Cerebellar nuclear complex (tissue), 1 donor: ENCODE measurements at regions not wholly inside any gene's neighbourhood (a gene's known extent, or its start where the extent isn't known, plus 50 kb on each side); places are given as distances from the start of the nearest gene placed in this dataset.
"Not testable (repeated sequence)": the region's sequence is repeated elsewhere in the genome, so short reads cannot be mapped to it uniquely, and the experiment has no call there.

Experiments
- DNase-seq, 2 experiments: peaks; one replicate each; lab custom pipeline; 2025; lab: John Stamatoyannopoulos, UW

DNA sequence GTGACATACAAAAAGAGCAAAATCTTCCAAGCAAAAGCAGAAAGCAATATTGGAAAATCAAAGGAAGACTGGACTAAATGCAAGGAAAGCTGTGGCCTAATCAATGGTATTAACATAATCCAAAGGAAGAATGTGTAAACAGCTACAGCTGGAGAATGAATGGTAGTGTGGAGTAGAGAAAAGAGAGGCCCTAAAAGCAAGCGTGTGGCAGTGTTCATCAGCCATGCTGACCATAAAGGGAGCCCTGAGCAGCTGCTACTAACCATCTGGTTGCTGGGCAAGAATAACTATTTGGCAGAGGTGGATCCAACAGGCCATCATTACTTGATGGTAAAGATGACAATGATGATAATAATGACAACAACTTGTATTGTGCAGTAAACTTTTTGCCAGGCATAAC is 148.5 kb upstream of the BEND6 start:
- DNase-seq: no peak

DNA sequence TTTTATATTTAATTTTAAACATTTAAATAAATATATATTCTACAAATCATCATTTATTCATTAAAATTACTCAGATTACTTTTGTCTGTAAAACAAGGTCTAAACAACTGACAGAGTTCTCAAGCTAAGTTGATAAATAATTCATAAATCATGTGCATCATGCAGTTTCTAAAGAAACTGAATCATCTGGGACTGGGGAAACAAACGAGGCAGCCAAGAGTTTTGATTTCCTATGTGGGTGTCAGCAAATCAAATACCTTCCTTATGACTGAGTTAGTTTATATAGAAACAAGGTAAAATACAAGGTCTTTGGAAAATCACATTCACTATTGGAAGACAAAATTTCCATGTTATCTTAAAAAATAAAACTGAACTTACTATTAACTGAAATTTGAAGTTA is 149.9 kb upstream of the BEND6 start:
- DNase-seq: no peak

DNA sequence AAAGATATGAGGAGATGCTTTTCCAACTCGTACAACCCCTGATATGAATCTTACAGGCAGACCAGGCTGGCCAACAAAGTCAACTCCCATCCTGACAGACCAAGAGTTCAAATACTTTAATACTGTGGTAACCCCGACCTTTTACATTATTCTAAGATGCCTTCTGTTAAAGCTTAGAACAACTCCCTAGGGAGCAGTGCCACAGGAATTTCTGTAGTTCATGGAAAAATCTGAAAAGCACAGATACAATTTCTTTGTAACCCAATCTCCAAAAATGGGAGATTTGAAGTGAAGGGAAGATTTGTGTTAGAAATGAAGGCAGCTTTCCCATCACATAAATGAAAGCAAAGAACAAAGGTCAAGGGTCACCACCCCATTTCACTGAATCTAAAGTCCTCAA is 151.3 kb upstream of the BEND6 start:
- DNase-seq: no peak

DNA sequence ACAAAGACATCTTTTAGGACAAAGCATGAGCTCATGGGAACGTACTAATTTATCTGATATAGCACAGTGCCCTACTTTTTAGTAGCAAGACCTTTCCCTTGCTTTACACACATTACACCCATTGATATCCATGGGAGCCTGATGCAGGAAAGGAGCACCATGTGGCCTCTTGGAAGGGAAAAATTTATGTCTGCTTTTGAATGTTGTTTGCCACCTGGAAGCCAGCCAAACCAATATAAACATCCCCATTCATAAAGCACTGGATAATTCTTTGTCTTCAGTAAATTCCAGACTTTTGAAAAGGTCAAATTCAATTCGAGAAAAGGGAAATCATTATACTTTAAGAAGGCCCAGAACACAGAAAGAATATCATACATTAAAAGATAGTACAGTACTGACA is 152.3 kb upstream of the BEND6 start:
- no peak for DNase-seq

DNA sequence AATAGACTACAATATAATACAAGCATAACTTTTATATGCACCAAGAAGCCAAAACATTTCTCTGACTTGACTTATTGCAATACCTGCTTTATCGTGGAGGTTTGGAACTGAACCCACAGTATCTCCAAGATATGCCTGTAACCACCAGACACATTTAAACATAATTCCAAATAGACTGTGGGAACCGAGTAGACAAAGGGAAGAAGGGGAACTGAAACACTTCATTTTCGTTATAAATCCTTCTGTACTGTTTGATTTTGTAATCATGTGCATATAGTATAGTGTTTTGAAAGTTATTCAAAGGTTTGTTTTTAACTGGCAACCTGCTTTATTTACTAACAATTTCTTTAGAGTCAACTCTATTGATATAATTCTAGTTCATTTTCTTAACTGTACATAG is 154.9 kb upstream of the BEND6 start:
- no peak for DNase-seq

DNA sequence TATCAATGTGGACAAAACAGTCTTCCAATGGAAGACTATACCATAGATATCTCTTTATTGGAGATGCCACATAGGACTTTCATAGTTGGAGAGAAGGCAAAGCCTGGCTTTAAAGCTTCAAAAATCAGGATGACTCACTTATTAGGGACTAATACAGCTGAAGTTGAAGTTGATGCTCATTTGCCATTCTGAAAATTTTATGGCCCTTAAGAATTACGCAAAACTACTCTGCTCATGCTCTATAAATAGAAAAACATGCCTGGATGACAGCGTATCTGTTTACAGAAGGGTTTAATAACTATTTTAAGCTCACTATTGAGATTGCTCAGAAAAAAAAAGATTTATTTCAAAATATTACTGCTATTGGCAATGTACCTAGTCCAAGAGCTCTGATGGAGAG is 155.5 kb upstream of the DST start:
- no peak for DNase-seq

DNA sequence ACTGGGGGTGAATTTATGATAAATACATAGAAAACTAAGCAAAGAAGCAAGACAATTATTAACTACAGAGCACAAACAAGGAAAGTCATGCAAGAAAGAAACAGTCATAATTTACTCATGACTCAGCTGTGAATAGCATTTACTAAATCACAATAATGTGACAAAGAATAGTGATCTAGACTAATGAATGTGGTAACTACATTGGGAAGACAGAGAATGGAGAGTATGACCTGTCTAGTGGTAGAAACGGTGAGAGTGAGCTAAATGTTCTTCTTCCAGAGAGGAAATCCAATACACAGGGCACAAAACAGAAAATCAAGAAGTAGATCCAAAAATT is 153.5 kb upstream of the DST start:
- DNase-seq: no peak

DNA sequence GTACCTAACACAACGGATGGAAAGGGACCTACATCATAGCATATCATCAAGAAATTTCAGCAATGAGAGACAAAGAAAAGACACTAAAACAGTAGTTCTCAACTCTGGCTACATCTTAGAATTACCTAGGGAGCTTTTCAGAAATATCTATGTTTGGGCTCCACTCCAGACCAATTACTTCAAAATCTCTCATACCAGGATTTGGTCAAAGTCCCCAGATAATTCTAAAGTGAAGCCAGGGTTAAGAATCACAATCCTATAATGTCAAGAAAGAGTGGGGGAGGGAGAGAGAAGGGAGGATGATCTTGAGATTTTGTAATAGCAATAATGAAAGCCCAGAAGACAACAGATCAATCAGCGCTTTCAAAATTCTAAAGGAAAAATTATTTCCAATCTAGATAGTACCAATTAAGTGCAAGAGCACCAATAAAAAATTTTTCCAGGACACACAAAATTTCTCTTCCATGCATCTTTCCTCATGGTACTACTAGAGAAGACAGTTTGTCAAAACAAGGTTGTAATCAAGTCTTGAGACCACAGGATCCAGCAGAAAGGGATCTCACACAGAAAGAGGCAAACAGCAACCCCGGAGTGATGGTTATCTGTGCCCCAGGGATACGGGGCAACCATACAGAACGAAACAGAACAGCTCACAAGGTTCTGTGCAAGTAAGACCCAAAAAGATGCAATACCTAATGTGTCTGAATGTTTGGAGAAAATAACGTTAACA is 152.9 kb upstream of the DST start:
- no peak for DNase-seq

DNA sequence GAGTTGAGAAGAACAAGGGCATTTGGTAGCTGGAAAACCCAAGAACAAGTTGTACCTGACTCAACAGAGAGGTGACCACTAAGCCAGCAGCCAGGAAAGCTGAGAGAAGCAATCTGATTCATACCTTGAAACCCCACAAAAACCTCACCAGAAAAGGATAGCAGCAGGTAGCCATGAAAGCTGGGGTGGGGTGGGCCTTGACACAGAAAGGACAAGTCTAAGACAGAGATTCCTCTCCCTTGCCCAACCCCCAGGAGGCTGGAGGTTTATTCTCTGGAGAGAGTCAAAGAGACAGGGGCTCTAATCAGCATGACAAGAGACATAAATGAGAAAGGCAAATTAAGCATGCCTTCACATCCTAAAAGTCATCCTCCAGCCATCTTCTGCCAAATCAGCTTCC is 151.7 kb upstream of the DST start:
- DNase-seq: no peak

DNA sequence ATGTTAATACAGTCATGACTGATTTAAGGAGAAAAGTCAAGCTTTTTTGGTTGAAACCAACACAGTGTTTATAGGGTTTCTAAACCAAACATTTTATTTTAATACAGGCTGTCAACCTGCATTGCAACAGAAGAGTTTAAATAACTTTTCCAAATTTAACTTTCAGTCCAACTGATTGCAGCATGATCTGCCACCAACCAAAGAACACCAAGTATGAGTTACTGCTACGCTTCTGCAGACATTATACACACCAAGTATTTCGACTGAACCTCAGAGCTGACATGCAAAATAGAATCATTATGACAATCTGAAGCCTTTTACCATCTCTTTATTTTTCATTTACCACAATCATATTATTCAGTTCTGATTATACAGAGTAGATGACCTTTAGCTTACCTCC is 151.2 kb upstream of the DST start:
- no peak for DNase-seq

DNA sequence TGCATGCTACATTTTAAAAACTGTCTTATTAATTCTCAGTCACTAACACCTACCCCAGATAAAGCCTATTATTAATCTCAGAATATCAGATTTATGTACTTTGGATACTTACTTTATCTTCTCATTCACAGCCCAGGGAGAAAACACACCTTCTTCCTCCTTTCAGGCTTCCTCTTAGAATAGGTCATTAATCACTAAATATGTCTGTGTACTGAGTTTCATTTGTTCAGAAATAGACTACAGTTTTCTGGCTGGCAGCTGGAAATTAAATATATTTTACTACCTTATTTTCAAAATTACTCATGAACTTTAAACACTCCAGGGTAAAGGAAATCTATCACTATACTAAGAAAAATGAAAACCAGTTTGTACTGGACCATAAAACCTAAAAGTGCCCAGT is 147.7 kb upstream of the DST start:
- DNase-seq: no peak

DNA sequence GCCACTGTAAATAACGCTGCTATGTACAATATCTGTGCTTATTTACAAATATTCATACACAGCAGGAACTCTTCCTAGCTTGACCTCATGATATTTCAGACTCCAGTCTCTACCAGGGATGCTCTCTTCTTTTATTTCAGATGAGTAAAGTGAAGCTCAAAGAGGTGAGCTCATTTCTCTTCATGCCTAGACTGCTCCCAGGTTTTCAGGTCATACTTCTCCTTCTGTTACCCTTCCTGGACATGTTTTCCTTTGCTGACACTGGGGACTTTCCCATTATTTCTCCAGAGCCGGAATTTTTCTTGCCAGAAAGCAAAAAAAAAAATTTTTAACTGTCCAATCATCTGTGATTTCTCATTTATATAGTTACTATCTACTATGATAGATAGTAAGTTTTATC is 147.2 kb upstream of the DST start:
- no peak for DNase-seq

DNA sequence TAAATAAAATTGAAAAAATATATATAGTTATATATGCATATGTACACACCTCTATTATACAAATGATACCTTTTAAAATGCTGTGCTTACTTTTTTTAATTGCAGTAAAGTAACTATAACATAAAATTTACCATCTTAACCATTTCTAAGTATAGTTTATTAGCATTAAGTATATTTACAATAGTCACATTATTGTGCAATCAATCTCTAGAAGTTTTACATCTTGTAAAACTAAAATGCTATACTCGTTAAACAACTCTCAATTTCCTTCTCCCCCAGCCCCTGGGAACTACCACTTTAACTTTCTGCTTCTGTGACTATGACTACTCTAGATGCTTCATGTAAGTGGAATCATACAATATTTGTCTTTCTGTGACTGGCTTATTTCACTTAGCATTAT is 146.7 kb upstream of the DST start:
- no peak for DNase-seq

DNA sequence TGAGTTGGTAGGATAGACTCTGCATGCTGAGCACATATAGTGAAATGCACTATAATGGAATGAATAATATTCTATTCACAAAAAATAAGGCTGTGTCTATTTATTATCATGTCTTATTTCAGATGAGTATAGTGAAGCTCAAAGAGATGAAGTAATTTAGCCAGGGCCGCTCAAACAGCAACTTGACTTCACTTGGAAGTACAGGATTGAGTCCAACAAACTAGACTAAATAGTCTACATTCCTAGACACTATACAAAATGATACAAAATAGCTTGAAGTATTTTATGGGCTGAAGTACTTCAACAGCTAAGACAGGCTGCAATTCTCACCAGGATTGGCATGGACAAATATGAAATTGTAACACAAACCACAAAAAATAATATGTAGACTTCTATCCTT is 144.5 kb upstream of the DST start:
- no peak for DNase-seq

DNA sequence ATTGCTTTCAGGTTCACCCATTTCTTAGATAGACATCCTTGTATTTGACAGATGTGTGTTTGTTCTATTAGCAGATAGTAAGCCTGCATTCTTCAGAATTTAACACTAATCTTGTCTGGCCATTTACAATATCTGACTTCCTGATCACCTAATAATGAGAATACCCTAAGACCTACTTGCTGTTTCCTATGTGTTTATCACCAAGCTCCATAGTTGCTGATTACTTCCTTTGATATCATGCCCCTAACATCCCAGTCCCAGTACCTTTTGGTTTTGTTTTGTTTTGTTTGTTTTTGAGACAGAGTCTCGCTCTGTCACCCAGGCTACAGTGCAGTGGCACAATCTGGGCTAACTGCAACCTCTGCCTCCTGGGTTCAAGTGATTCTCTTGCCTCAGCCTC is 143.6 kb upstream of the DST start:
- DNase-seq: no peak

DNA sequence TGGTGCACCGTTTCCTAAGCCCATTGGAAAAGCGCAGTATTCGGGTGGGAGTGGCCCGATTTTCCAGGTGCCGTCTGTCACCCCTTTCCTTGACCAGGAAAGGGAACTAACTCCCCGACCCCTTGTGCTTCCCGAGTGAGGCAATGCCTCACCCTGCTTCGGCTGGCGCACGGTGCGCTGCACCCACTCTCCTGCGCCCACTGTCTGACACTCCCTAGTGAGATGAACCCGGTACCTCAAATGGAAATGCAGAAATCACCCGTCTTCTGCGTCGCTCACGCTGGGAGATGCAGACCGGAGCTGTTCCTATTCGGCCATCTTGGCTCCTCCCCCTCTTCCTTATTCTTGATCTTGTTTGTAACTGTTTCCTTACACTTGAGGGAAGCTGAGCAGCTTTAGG is 142.8 kb upstream of the DST start:
- DNase-seq: not testable (repeated sequence)

DNA sequence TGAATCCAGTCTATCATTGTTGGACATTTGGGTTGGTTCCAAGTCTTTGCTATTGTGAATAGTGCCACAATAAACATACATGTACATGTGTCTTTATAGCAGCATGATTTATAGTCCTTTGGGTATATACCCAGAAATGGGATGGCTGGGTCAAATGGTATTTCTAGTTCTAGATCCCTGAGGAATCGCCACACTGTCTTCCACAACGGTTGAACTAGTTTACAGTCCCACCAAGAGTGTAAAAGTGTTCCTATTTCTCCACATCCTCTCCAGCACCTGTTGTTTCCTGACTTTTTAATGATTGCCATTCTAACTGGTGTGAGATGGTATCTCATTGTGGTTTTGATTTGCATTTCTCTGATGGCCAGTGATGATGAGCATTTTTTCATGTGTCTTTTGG is 137.4 kb upstream of the DST start:
- DNase-seq: not testable (repeated sequence)

DNA sequence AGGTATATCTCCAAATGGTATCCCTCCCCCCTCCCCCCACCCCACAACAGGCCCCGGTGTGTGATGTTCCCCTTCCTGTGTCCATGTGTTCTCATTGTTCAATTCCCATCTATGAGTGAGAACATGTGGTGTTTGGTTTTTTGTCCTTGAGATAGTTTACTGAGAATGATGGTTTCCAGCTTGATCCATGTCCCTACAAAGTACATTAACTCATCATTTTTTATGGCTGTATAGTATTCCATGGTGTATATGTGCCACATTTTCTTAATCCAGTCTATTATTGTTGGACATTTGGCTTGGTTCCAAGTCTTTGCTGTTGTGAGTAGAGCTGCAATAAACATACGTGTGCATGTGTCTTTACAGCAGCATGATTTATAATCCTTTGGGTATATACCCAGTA is 135.8 kb upstream of the DST start:
- DNase-seq: not testable (repeated sequence)

DNA sequence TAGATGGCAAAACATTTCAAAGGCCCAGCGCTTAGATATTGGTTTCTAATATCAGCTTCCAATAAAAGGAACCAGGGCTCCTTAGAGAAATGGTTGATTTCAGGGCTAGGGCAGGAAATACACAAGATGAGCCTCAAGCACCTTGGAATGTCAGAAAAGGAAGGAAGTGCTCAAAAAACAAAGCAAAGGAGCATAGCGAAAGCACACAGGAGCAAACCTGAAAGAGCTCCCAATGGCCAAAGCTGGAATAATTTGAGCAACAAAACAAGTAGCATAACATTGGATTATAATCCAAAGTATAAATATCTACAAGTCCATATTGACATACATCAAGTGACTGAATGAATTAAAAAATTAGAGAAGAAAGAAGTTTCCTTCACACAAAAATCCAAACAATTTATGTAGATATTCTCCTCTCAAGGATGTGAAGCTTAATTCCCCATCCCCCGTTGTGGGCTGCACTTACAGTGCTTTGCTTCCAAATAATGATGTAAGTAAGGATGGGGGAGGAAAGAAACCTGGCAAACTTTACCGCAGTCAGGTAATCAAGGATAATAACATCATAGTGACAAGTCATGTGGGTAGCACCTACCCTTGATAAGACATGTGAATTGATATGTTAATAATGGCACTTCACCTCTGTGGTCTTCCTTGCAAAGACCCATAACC is 132.9 kb upstream of the DST start:
- DNase-seq: no peak

DNA sequence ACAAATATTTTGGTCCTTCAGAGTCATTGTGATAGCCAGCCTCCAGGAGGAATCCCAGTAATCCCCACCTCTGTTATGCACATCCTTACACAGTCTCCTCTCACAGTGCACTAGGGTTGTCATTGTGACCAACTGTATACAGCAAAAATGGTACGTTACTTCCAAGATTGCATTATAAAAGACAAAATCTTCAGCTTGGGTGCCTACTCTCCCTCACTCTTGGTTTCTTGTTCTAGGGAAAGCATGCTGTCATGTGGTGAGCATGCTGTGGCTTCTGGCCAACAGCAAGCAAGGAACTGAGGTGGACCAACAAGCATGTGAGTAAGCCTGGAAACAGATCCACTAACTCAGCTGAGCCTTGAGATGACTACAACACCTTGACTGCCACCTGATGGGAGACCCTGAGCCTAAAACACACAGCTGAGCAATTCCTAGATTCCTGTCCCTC is 130.1 kb upstream of the DST start:
- DNase-seq: no peak

DNA sequence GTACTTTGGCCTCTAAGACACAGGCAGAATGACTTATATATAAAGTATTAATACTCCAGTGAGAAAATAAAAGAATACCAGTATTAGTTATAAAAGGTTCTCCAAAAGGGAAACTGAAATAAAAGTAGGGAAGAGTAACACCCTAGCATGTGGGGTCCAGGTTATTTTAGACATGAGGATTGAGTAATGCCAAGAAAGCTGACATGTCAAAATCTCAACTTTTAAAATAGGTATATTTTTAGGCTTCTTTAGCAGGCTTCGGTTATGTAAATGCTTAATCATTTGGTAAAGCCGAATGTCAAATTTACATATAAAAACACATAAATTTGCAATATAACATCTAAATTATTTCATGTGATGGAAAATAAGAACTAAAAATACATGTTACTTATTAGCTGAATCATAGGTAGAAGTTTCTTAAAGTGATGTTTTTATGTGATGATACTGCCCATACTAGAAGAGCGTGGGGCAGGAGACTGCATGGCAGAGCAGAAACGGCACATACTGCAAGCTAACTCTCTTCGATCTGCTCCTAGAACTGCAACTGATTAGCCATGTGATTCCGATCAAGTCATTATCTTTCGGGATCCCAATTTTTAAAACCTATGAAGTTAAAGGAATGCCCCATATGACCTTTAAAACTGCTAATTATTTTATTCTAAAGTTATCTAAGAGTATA is 129.4 kb upstream of the DST start:
- DNase-seq: no peak

DNA sequence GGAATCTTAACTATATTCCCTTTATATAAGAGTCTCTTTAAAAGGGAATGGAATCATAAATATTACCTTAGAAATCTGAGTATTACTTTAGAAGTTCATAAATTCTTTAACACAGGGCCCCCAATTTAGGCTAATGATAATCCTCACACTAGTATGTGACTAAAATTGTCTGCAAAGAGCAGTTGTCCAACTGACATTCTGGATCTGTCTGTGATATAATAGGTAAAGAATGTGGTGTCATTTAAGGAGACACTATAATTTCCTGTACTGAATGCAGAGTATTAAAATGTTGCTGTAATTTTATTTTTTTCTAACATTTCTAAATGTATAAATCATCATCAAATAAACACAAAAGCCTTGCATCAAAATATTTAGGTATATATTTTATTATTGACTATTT is 128.5 kb upstream of the DST start:
- DNase-seq: no peak

DNA sequence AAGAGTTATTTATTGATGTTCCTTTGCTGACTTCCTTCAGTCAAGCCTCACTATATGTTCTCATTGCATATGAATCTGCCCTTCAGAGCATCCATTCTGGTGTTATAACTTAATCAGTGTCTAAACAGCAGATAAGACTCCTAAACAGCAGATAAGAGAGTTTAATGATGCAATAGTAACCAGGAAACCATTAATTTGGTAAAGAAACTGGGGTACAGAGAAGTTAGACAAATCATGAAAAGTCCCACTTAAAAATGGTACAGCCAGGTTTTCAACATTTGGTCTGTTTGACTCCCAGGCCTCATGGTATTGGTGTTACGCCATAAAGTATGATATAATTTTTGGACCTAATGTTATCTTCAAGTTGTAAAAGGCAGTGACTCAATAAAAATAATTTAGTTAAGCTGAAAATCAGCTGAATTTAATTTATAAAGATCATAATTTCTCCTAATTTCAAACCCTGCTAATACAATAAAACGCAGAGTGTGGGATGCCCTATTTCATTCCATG is 127.4 kb upstream of the DST start:
- DNase-seq: no peak
